ENCODE measurements at regions not wholly inside any gene's neighbourhood (a gene's known extent, or its start where the extent isn't known, plus 50 kb on each side); places are given as distances from the start of the nearest gene placed in this dataset.

DNA sequence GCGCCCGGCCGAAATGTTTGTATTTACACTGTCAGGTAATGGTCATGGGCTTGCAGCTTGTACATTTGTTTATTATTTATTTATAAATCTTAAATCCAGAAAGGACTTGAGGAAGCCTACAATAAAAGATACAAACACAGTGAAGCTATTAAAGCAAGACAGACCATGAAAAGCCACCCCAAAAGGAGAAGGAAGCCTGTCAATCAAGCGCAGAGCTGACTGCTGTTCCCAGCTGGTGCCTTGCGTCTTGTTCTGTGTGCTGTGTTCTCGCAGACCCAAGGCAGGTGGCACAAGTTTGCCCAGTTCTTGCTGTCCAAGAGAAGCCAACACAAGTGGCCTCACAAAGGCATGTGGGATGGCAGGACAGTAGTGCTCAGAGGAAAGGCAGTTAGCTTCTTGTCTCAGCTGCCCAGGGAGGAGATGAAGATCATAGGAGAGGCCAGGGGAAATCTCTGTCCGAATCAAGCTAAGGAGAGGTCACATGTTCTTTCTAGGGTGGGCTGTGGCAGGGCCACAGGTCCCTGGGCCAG, 73.2 kb downstream of the SLC25A47 start:
- TF ChIP-seq, protein P1, sequence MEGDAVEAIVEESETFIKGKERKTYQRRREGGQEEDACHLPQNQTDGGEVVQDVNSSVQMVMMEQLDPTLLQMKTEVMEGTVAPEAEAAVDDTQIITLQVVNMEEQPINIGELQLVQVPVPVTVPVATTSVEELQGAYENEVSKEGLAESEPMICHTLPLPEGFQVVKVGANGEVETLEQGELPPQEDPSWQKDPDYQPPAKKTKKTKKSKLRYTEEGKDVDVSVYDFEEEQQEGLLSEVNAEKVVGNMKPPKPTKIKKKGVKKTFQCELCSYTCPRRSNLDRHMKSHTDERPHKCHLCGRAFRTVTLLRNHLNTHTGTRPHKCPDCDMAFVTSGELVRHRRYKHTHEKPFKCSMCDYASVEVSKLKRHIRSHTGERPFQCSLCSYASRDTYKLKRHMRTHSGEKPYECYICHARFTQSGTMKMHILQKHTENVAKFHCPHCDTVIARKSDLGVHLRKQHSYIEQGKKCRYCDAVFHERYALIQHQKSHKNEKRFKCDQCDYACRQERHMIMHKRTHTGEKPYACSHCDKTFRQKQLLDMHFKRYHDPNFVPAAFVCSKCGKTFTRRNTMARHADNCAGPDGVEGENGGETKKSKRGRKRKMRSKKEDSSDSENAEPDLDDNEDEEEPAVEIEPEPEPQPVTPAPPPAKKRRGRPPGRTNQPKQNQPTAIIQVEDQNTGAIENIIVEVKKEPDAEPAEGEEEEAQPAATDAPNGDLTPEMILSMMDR (conservative IDR thresholded peaks at IDR 0.05): no peak
- no peak for TF ChIP-seq EZH2 (IDR thresholded peaks at IDR 0.05; ENCODE audit: low read depth)
